ENCODE measurements at regions not wholly inside any gene's neighbourhood (a gene's known extent, or its start where the extent isn't known, plus 50 kb on each side); places are given as distances from the start of the nearest gene placed in this dataset.

- H3K36me3 ChIP-seq (ENCODE audit: control insufficient read depth, low read length) = no peaks in the 10 kb centered on the region
- H3K4me2 ChIP-seq (ENCODE audit: low read length) = no peak overlapping the region
- H3K79me2 ChIP-seq (ENCODE audit: control insufficient read depth, low read length) = no peaks in the 10 kb centered on the region
- H3K27ac ChIP-seq (ENCODE audit: low read depth, low read length) = no peak overlapping the region
- no peaks in the 10 kb centered on the region for H4K20me1 ChIP-seq (ENCODE audit: control insufficient read depth, insufficient read depth, low read depth, low read length)
- H3K4me3 ChIP-seq (ENCODE audit: low read length) = no peak overlapping the region
- H3K9me2 ChIP-seq (replicated peaks; ENCODE audit: control insufficient read depth, low read length) = no peaks in the 10 kb centered on the region
- H3K9me3 ChIP-seq (ENCODE audit: control insufficient read depth, insufficient read depth, low read length) = no peaks in the 10 kb centered on the region
- no peaks in the 10 kb centered on the region for H3F3A ChIP-seq (ENCODE audit: control insufficient read depth, insufficient read depth)
- TF ChIP-seq EZH2phosphoT487 (IDR thresholded peaks at IDR 0.05; ENCODE audit: borderline replicate concordance, low read length) = no peak
- TF ChIP-seq CTCF (IDR thresholded peaks at IDR 0.05; ENCODE audit: low read depth, low read length, poor library complexity, severe bottlenecking) = no peak
- H3K27me3 ChIP-seq (ENCODE audit: control insufficient read depth, low read length) = no peaks in the 10 kb centered on the region
- H3K4me1 ChIP-seq (ENCODE audit: control insufficient read depth, low read length) = no peaks in the 10 kb centered on the region
Observed at GRCh38 chr20:48230216-48230615, 444.9 kb upstream of the SULF2 start.

DNA sequence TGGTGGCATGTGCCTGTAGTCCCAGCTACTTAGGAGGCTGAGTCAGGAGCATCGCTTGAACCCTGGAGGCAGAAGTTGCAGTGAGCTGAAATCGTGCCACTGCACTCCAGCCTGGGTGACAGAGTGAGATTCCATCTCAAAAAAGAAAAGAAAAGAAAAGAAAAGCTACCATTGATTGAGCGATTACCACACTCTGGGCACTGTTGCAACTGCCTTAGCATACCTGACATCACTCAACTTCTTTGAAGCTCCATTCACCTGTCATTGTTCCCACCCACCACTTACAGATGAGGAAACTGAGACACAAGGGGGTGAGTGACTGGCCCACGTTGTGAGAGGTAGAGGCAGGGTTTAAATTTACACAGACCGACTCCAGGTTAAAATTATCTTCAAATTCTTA is 442.1 kb upstream of the SULF2 start:
- no peak overlapping the region for H3K4me3 ChIP-seq (ENCODE audit: low read length)
- no peaks in the 10 kb centered on the region for H3K27me3 ChIP-seq (ENCODE audit: control insufficient read depth, low read length)
- H3K27ac ChIP-seq (ENCODE audit: low read depth, low read length) = no peak overlapping the region
- no peak overlapping the region for H3K4me2 ChIP-seq (ENCODE audit: low read length)
- H3K9me3 ChIP-seq (ENCODE audit: control insufficient read depth, insufficient read depth, low read length) = no peaks in the 10 kb centered on the region
- H3K4me1 ChIP-seq (ENCODE audit: control insufficient read depth, low read length) = no peaks in the 10 kb centered on the region
- no peaks in the 10 kb centered on the region for H3K36me3 ChIP-seq (ENCODE audit: control insufficient read depth, low read length)
- H4K20me1 ChIP-seq (ENCODE audit: control insufficient read depth, insufficient read depth, low read depth, low read length) = no peaks in the 10 kb centered on the region
- H3K79me2 ChIP-seq (ENCODE audit: control insufficient read depth, low read length) = no peaks in the 10 kb centered on the region
- no peak for TF ChIP-seq CTCF (IDR thresholded peaks at IDR 0.05; ENCODE audit: low read depth, low read length, poor library complexity, severe bottlenecking)
- TF ChIP-seq EZH2phosphoT487 (IDR thresholded peaks at IDR 0.05; ENCODE audit: borderline replicate concordance, low read length) = no peak
- no peaks in the 10 kb centered on the region for H3F3A ChIP-seq (ENCODE audit: control insufficient read depth, insufficient read depth)
- no peaks in the 10 kb centered on the region for H3K9me2 ChIP-seq (replicated peaks; ENCODE audit: control insufficient read depth, low read length)

- Histone ChIP-seq H4K20me1 (ENCODE audit: control insufficient read depth, insufficient read depth, low read depth, low read length) (no peaks in the 10 kb centered on the region), H3K27ac (ENCODE audit: low read depth, low read length) (no peak overlapping the region), H3F3A (ENCODE audit: control insufficient read depth, insufficient read depth) (no peaks in the 10 kb centered on the region), H3K4me2 (ENCODE audit: low read length) (no peak overlapping the region), H3K36me3 (ENCODE audit: control insufficient read depth, low read length) (no peaks in the 10 kb centered on the region), H3K4me3 (ENCODE audit: low read length) (no peak overlapping the region), H3K79me2 (ENCODE audit: control insufficient read depth, low read length) (no peaks in the 10 kb centered on the region), H3K4me1 (ENCODE audit: control insufficient read depth, low read length) (no peaks in the 10 kb centered on the region), H3K27me3 (ENCODE audit: control insufficient read depth, low read length) (no peaks in the 10 kb centered on the region), H3K9me2 (replicated peaks; ENCODE audit: control insufficient read depth, low read length) (no peaks in the 10 kb centered on the region), H3K9me3 (ENCODE audit: control insufficient read depth, insufficient read depth, low read length) (no peaks in the 10 kb centered on the region)
- TF ChIP-seq EZH2phosphoT487 (IDR thresholded peaks at IDR 0.05; ENCODE audit: borderline replicate concordance, low read length) (no peak), CTCF (IDR thresholded peaks at IDR 0.05; ENCODE audit: low read depth, low read length, poor library complexity, severe bottlenecking) (no peak)
Observed at GRCh38 chr20:48226642-48227041, 441.4 kb upstream of the SULF2 start.
